Dermis blood vessel endothelial cell (primary cell): ENCODE measurements at regions not wholly inside any gene's neighbourhood (a gene's known extent, or its start where the extent isn't known, plus 50 kb on each side); places are given as distances from the start of the nearest gene placed in this dataset.

Experiments
- DNase-seq: peaks from one replicate; pipeline ENCODE4 v3.0.0; 2010

- DNase-seq: no peak
Observed at GRCh38 chr7:31171216-31171785, 119.2 kb downstream of the ADCYAP1R1 start.
